GM21360 (cell line): ENCODE measurements at regions not wholly inside any gene's neighbourhood (a gene's known extent, or its start where the extent isn't known, plus 50 kb on each side); places are given as distances from the start of the nearest gene placed in this dataset.

Experiments
- ATAC-seq: cut with Tn5 transposase; IDR thresholded peaks from one replicate; pipeline ENCODE4 v1.9.1; 2021; ENCODE audit warnings: mild to moderate bottlenecking, moderate library complexity; ENCODE audit not compliant: unreplicated experiment

GRCh38 chr6:140871911-140872310 lies 1260.8 kb upstream of the GJE1 start:
- ATAC-seq, result no peak

GRCh38 chr6:140867336-140867735 lies 1265.4 kb upstream of the GJE1 start:
- no peak for ATAC-seq

DNA sequence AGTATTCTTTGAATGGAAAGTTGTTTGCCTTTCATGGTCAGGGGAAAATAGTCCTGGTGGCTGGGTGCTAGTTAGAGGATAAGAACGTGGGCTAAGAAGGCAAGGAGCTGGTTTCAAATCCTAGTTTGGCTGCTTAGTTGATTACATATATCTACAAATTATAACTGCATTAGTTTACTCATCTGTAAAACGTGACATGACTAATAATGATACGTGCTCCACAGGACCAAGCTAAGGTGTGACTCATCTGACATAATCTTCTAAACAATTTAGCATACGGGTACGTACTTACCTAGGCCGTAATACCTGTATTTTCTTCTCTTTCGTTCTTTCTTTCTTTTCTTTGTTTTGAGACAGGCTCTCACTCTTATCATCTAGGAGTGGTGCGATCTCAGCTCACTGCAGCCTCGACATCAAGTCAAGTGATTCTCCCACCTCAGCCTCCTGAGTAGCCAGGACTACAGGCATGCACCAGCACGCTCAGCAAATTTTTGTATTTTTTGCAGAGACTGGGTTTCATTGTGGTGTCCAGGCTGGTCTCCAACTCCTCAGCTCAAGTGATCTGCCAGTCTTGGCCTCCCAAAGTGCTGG lies 1274.2 kb upstream of the GJE1 start:
- no peak for ATAC-seq

GRCh38 chr6:140857739-140858380 lies 1274.9 kb upstream of the GJE1 start:
- no peak for ATAC-seq

- no peak for ATAC-seq
Observed at GRCh38 chr6:140855520-140855919, 1277.2 kb upstream of the GJE1 start.

- no peak for ATAC-seq
Observed at GRCh38 chr6:140854318-140854717, 1278.4 kb upstream of the GJE1 start.

DNA sequence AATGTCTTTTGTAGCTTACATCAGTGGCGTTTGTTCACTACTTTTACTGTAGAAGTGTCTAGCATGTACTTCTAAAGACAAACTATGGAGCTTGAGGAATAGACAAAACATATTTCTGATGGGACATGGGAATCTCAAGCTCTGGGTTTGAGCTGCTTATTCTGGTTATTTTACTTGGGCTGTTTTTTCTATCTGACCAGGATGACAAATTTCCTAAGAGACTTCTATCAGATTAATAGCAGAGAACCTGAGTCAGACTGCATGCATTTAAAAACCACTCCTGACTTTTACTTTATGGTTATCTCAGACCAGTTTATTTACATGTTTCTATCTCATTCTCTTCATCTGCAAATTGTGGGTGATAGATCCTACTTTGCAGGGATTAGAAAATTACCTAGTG lies 1282.3 kb upstream of the GJE1 start:
- ATAC-seq, result no peak

- ATAC-seq, result no peak
Observed at GRCh38 chr6:140849456-140849855, 1283.3 kb upstream of the GJE1 start.

DNA sequence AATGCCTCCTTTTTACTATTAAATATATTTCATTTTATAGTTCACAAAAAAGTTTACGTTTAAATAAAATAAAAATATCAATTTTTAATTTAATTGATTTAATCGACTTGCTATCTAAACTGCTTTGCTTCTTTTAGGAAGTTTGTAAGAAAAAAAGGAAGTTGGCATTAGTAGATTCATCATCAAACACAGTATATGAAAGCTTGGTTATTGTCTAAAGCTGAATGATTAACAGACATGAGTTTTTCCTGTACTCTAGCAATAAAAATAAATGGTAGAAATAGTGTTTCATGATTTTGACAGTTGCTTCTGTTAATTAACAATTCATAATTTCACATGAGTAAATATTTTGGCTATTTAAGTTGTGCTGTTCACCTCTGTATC lies 1285.5 kb upstream of the GJE1 start:
- no peak for ATAC-seq

- ATAC-seq, result no peak
Observed at GRCh38 chr6:140846503-140847261, 1286.0 kb upstream of the GJE1 start.

DNA sequence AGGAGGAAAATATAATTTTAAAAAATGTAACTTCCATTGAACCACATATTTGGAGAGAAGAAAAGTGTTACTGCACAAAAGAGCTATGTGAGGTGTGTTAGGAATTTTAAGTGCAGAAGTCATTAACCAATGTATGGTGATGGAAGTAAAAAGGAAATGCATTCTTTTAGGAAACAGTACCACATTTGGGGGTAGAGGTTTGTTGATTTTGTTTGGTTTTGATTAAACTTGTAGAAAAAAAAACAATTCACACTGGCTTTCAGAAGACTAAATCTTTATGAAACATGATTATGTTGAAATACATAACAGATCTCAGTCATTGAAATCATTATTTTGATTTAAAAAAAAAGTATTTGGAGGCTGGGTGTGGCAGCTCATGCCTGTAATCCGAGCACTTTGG lies 1287.0 kb upstream of the GJE1 start:
- ATAC-seq, result no peak

DNA sequence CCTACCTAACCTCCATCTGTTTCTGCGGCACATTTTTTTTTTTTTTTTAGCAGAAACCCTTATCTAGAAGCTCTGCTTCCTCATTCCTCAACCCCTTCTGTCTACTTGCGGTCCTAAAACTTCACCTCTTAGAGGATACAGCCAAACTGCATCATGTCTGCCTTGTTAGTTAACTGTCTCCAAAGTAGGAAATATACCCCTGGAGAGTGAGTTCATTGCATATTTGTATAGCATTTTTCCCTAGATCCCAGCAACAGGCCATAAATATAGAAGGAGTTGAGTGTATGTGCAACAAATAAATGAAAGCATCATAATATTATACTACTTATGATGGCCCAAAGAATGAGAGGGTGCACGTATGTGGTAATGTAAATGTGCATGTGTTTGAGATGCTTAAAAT lies 1288.6 kb upstream of the GJE1 start:
- no peak for ATAC-seq

DNA sequence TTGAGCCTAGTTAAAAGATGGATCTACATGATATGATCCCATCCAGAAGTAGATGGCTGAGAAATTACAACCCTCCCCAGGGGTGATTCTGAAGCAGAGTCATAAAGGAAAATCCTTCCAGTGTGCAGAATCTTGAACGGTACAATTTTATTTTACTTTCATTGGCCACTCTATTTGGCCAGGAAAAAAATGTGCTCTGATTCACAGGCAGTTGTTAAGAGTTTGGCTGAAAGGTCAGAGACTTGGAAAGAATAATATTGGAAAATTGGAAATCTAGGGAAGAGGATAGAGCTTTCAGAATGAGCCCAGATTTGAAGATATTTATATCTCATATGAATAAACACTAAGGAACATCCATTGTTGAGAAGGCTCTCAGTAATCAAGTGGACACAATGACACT lies 1299.3 kb upstream of the GJE1 start:
- ATAC-seq, result no peak

- ATAC-seq, result no peak
Observed at GRCh38 chr6:140830666-140831065, 1302.1 kb upstream of the GJE1 start.

- no peak for ATAC-seq
Observed at GRCh38 chr6:140828856-140829255, 1303.9 kb upstream of the GJE1 start.

- no peak for ATAC-seq
Observed at GRCh38 chr6:140827593-140827992, 1305.1 kb upstream of the GJE1 start.

DNA sequence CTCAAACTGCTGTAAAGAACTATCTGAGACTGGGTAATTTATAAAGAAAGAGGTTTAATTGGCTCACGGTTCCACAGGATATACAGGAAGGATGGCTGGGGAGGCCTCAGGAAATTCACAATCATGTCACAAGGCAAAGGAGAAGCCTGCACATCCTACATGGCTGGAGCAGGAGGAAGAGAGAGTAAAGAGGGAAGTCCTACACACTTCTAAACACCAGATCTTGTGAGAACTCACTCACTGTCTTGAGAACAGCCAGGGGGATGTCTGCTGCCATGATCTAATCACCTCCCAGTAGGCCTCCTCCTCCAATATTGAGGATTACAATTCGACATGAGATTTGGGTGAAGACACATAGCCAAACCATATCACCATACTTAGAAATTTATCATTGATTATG lies 1307.0 kb upstream of the GJE1 start:
- no peak for ATAC-seq

GRCh38 chr6:140824595-140824994 lies 1308.1 kb upstream of the GJE1 start:
- ATAC-seq, result no peak

GRCh38 chr6:140821196-140821595 lies 1311.5 kb upstream of the GJE1 start:
- ATAC-seq, result no peak

GRCh38 chr6:140817176-140817575 lies 1315.5 kb upstream of the GJE1 start:
- ATAC-seq, result no peak

- ATAC-seq, result no peak
Observed at GRCh38 chr6:140816681-140817080, 1316.0 kb upstream of the GJE1 start.

DNA sequence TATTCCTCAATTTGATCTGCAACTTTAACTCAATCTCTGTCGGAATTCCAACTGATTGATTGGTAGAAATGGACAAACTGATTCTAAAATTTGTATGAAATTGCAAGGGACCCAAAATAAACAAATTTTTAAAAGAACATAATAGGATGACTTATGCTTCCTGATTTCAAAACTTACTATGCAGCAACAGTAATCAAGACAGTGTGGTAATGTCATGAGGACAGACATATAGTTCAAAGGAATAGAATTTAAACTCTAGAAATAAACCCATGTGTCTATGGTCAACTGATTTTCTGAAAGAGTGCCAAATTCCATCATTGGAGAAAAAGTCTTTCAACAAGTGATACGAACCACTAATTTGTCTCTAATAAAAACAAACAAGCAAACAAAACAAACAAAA lies 1320.1 kb upstream of the GJE1 start:
- no peak for ATAC-seq
